ENCODE measurements at regions not wholly inside any gene's neighbourhood (a gene's known extent, or its start where the extent isn't known, plus 50 kb on each side); places are given as distances from the start of the nearest gene placed in this dataset.

- TF ChIP-seq ZNF343 (CRISPR knock-in tag; IDR thresholded peaks at IDR 0.05) (no peak), ESRRA (CRISPR knock-in tag; IDR thresholded peaks at IDR 0.05; ENCODE audit: low read depth) (no peak), MYC (CRISPR knock-in tag; IDR thresholded peaks at IDR 0.05; ENCODE audit: borderline replicate concordance) (no peak), ZNF12 (CRISPR knock-in tag; IDR thresholded peaks at IDR 0.05) (no peak), ZKSCAN1 (IDR thresholded peaks at IDR 0.05; ENCODE audit: low read length) (no peak)
Measured at GRCh38 chr5:168017313-168017712, 274.1 kb upstream of the WWC1 start (continued).

- Histone ChIP-seq H3K4me2 (ENCODE audit: low read depth, low read length) (no peak overlapping the region), H3K27me3 (ENCODE audit: control insufficient read depth in 1 of 2, insufficient read depth in 2 of 2, low read length in 2 of 2) (peaks cover 0 to 23% of the 10 kb centered on the region in 2 experiments; a peak in 2 of 5 replicates), H3K79me2 (ENCODE audit: insufficient read depth, low read length) (no peaks in the 10 kb centered on the region), H3K9ac (ENCODE audit: insufficient read depth, low read depth, low read length) (no peak overlapping the region), H3K36me3 (replicated peaks in 1 of 2; ENCODE audit: control insufficient read depth in 1 of 2, insufficient read depth in 2 of 2, low read length in 2 of 2) (no peaks in the 10 kb centered on the region), H4K20me1 (ENCODE audit: insufficient read depth, low read length) (no peaks in the 10 kb centered on the region), H3K4me1 (ENCODE audit: insufficient read depth, low read length) (no peaks in the 10 kb centered on the region), H2AFZ (ENCODE audit: low read length) (no peak overlapping the region), H3K9me3 (ENCODE audit: low read length) (no peaks in the 10 kb centered on the region), H3K27ac (ENCODE audit: extremely low read length, insufficient read depth, low read length) (no peak overlapping the region), H3K4me3 (replicated peaks in 1 of 3; ENCODE audit: insufficient read depth in 1 of 3, low read depth in 2 of 3, low read length in 3 of 3) (no peak overlapping the region)
- intact Hi-C loops (cut with micrococcal nuclease; ENCODE audit: unreplicated experiment) (no loop called here), in situ Hi-C loops (cut with HindIII; ENCODE audit: extremely low pct_ligation_motif_present, low pct_unique_long_range_greater_than_20kb) (no loop called here)
- WGBS (ENCODE audit: low lambda C conversion rate): 2% methylated on average over 3 of the region's 3 CpGs
- FAIRE-seq: no peak
- ATAC-seq: no peak
- ChIA-PET CTCF (ENCODE audit: low intra/inter-chr PET ratio, low total read pairs) (no interaction called here), POLR2A (no interaction called here)
- DNase-seq (ENCODE audit: low spot score): no peak
- no TSS peak for BruUV-seq (replicated peaks)
- TF ChIP-seq ZSCAN29 (CRISPR knock-in tag; conservative IDR thresholded peaks at IDR 0.05) (no peak), TP53 (CRISPR knock-in tag; conservative IDR thresholded peaks at IDR 0.05) (no peak), ZNF761 (CRISPR knock-in tag; conservative IDR thresholded peaks at IDR 0.05) (no peak), SNAPC4 (CRISPR knock-in tag; IDR thresholded peaks at IDR 0.05) (no peak), ZSCAN21 (CRISPR knock-in tag; IDR thresholded peaks at IDR 0.05; ENCODE audit: borderline replicate concordance) (no peak), STAG1 (CRISPR knock-in tag; IDR thresholded peaks at IDR 0.05) (no peak), CHCHD3 (CRISPR knock-in tag; IDR thresholded peaks at IDR 0.05) (no peak), ZNF558 (CRISPR knock-in tag; IDR thresholded peaks at IDR 0.05; ENCODE audit: borderline replicate concordance) (no peak), NONO (IDR thresholded peaks at IDR 0.05) (no peak), NONO (CRISPR knock-in tag; conservative IDR thresholded peaks at IDR 0.05) (no peak)
- TF ChIP-seq, protein P1, sequence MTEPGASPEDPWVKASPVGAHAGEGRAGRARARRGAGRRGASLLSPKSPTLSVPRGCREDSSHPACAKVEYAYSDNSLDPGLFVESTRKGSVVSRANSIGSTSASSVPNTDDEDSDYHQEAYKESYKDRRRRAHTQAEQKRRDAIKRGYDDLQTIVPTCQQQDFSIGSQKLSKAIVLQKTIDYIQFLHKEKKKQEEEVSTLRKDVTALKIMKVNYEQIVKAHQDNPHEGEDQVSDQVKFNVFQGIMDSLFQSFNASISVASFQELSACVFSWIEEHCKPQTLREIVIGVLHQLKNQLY (CRISPR knock-in tag; IDR thresholded peaks at IDR 0.05): no peak
- TF ChIP-seq, protein P2, sequence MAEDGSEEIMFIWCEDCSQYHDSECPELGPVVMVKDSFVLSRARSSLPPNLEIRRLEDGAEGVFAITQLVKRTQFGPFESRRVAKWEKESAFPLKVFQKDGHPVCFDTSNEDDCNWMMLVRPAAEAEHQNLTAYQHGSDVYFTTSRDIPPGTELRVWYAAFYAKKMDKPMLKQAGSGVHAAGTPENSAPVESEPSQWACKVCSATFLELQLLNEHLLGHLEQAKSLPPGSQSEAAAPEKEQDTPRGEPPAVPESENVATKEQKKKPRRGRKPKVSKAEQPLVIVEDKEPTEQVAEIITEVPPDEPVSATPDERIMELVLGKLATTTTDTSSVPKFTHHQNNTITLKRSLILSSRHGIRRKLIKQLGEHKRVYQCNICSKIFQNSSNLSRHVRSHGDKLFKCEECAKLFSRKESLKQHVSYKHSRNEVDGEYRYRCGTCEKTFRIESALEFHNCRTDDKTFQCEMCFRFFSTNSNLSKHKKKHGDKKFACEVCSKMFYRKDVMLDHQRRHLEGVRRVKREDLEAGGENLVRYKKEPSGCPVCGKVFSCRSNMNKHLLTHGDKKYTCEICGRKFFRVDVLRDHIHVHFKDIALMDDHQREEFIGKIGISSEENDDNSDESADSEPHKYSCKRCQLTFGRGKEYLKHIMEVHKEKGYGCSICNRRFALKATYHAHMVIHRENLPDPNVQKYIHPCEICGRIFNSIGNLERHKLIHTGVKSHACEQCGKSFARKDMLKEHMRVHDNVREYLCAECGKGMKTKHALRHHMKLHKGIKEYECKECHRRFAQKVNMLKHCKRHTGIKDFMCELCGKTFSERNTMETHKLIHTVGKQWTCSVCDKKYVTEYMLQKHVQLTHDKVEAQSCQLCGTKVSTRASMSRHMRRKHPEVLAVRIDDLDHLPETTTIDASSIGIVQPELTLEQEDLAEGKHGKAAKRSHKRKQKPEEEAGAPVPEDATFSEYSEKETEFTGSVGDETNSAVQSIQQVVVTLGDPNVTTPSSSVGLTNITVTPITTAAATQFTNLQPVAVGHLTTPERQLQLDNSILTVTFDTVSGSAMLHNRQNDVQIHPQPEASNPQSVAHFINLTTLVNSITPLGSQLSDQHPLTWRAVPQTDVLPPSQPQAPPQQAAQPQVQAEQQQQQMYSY (CRISPR knock-in tag; IDR thresholded peaks at IDR 0.05): no peak
Measured at GRCh38 chr5:168019143-168019542, 272.3 kb upstream of the WWC1 start.
